HG02885 (cell line): ENCODE measurements at regions not wholly inside any gene's neighbourhood (a gene's known extent, or its start where the extent isn't known, plus 50 kb on each side); places are given as distances from the start of the nearest gene placed in this dataset.
"Not testable (repeated sequence)": the region's sequence is repeated elsewhere in the genome, so short reads cannot be mapped to it uniquely, and the experiment has no call there.

Source experiments
- ATAC-seq: cut with Tn5 transposase; IDR thresholded peaks from one replicate; pipeline ENCODE4 v1.9.1; 2021; ENCODE audit warnings: mild to moderate bottlenecking; ENCODE audit not compliant: unreplicated experiment, poor library complexity

- no peak for ATAC-seq
Measured at GRCh38 chr2:139478165-139478914, 698.1 kb upstream of the NXPH2 start.

- no peak for ATAC-seq
Measured at GRCh38 chr2:139477618-139478017, 697.4 kb upstream of the NXPH2 start.

- ATAC-seq: no peak
Measured at GRCh38 chr2:139469985-139470384, 689.8 kb upstream of the NXPH2 start.

- ATAC-seq: no peak
Measured at GRCh38 chr2:139465789-139466188, 685.6 kb upstream of the NXPH2 start.

- ATAC-seq: no peak
Measured at GRCh38 chr2:139457873-139458272, 677.7 kb upstream of the NXPH2 start.

- ATAC-seq: no peak
Measured at GRCh38 chr2:139454251-139454650, 674.1 kb upstream of the NXPH2 start.

GRCh38 chr2:139439100-139439499 lies 658.9 kb upstream of the NXPH2 start:
- no peak for ATAC-seq

- no peak for ATAC-seq
Measured at GRCh38 chr2:139438478-139438877, 658.3 kb upstream of the NXPH2 start.

- no peak for ATAC-seq
Measured at GRCh38 chr2:139427164-139427563, 647.0 kb upstream of the NXPH2 start.

GRCh38 chr2:139424101-139424500 lies 643.9 kb upstream of the NXPH2 start:
- ATAC-seq: no peak

GRCh38 chr2:139411236-139411635 lies 631.0 kb upstream of the NXPH2 start:
- no peak for ATAC-seq

GRCh38 chr2:139410833-139411174 lies 630.6 kb upstream of the NXPH2 start:
- ATAC-seq: not testable (repeated sequence)

GRCh38 chr2:139410147-139410832 lies 630.1 kb upstream of the NXPH2 start:
- not testable (repeated sequence) for ATAC-seq

GRCh38 chr2:139409212-139409611 lies 629.0 kb upstream of the NXPH2 start:
- no peak for ATAC-seq

- ATAC-seq: no peak
Measured at GRCh38 chr2:139403948-139404347, 623.8 kb upstream of the NXPH2 start.

GRCh38 chr2:139394801-139395200 lies 614.6 kb upstream of the NXPH2 start:
- ATAC-seq: no peak

GRCh38 chr2:139389391-139389790 lies 609.2 kb upstream of the NXPH2 start:
- no peak for ATAC-seq

GRCh38 chr2:139386401-139386800 lies 606.2 kb upstream of the NXPH2 start:
- ATAC-seq: no peak

GRCh38 chr2:139383532-139383931 lies 603.3 kb upstream of the NXPH2 start:
- ATAC-seq: no peak

- ATAC-seq: no peak
Measured at GRCh38 chr2:139380051-139380450, 599.9 kb upstream of the NXPH2 start.

GRCh38 chr2:139378373-139378772 lies 598.2 kb upstream of the NXPH2 start:
- no peak for ATAC-seq

GRCh38 chr2:139374296-139374850 lies 594.2 kb upstream of the NXPH2 start:
- ATAC-seq: no peak
